NCI-H82 treated with DMSO at 0.1 percent for 48 hours (cell line): ENCODE measurements at regions not wholly inside any gene's neighbourhood (a gene's known extent, or its start where the extent isn't known, plus 50 kb on each side); places are given as distances from the start of the nearest gene placed in this dataset.

ENCODE experiments used
- DNase-seq: peaks from one replicate; lab custom pipeline; 2025; ENCODE audit not compliant: unreplicated experiment; lab: John Stamatoyannopoulos, UW

GRCh38 chr11:121700968-121701367 lies 248.2 kb upstream of the SORL1-AS1 start:
- DNase-seq, result no peak

- DNase-seq, result no peak
Measured at GRCh38 chr11:121699801-121700200, 247.0 kb upstream of the SORL1-AS1 start.

- no peak for DNase-seq
Measured at GRCh38 chr11:121696931-121697670, 244.3 kb upstream of the SORL1-AS1 start.

- DNase-seq, result no peak
Measured at GRCh38 chr11:121696177-121696871, 243.6 kb upstream of the SORL1-AS1 start.

GRCh38 chr11:121692236-121692635 lies 239.5 kb upstream of the SORL1-AS1 start:
- DNase-seq, result no peak

- DNase-seq, result no peak
Measured at GRCh38 chr11:121688860-121689614, 236.3 kb upstream of the SORL1-AS1 start.

GRCh38 chr11:121688055-121688491 lies 235.3 kb upstream of the SORL1-AS1 start:
- DNase-seq, result no peak

GRCh38 chr11:121683791-121684190 lies 231.0 kb upstream of the SORL1-AS1 start:
- no peak for DNase-seq
